HCT116 (cell line): ENCODE measurements at regions not wholly inside any gene's neighbourhood (a gene's known extent, or its start where the extent isn't known, plus 50 kb on each side); places are given as distances from the start of the nearest gene placed in this dataset.

Experiments
- ATAC-seq: fragments of 200-7000 bp; cut with Tn5 transposase; 2 replicates; pipeline ENCODE4 v1.9.1; 2020; ENCODE audit warnings: mild to moderate bottlenecking, moderate library complexity
- BruUV-seq: library from RNA; stranded (reverse); fragments of 400-500 nt; replicated peaks from 2 replicates; lab custom pipeline; 2021; lab: Mats Ljungman, UMichigan
- CTCF ChIA-PET: fragments of 300-600 bp; sonication (Branson Sonifier 250); formaldehyde crosslinking; loops from one replicate; lab custom pipeline; 2021; ENCODE audit warnings: antibody characterized with exemption; lab: Charles Lee
- POLR2A ChIA-PET: fragments of 300-600, 350-600 bp; sonication (Branson Sonifier 250); formaldehyde crosslinking; loops from one replicate; lab custom pipeline; 2021; ENCODE audit warnings: antibody characterized with exemption; lab: Charles Lee
- RAD21 ChIA-PET, 2 experiments: fragments of 300-600 bp; sonication (Branson Sonifier 250); formaldehyde crosslinking; loops; one replicate each; lab custom pipeline; 2023; ENCODE audit warnings: low total read pairs in 2 of 2; ENCODE audit not compliant: uncharacterized antibody in 2 of 2, unreplicated experiment in 2 of 2, low non-redundant PET in 1 of 2; lab: Charles Lee
- DNase-seq: peaks from one replicate; pipeline ENCODE4 v3.0.0-alpha.2; 2010; ENCODE audit warnings: low read depth, low spot score
- H2AFZ ChIP-seq: fragments of 200-600 bp; shearing (Covaris generic), sonication (generic); 2 replicates; pipeline ENCODE4 v1.6.1; 2017; ENCODE audit warnings: low read depth, mixed run types, mixed read lengths, antibody characterized with exemption, low read length; ENCODE audit not compliant: poor library complexity, severe bottlenecking
- H3K27ac ChIP-seq: 2 replicates; pipeline ENCODE4 v1.5.1; 2012; ENCODE audit warnings: low read depth, low read length
- H3K27me3 ChIP-seq: fragments of 200-600 bp; sonication (generic); 2 replicates; pipeline ENCODE4 v1.6.1; 2016; ENCODE audit warnings: mixed run types, low read length, mixed read lengths; ENCODE audit not compliant: insufficient read depth
- H3K36me3 ChIP-seq, 2 experiments: fragments of 200-500 bp in 1 of 2; fragments of 200-600 bp in 1 of 2; sonication (Bioruptor generic) in 1 of 2; sonication (generic) in 1 of 2; 2 replicates each; pipeline versions ENCODE4 v1.5.1 to v1.6.1; 2014 to 2016; ENCODE audit warnings: low read length in 2 of 2, inconsistent platforms in 1 of 2, mixed read lengths in 1 of 2, mixed run types in 1 of 2; ENCODE audit not compliant: insufficient read depth in 2 of 2, control insufficient read depth in 1 of 2
- H3K4me1 ChIP-seq, 2 experiments: fragments of 200-600 bp in 1 of 2; sonication (generic) in 1 of 2; 2 replicates each; pipeline versions ENCODE4 v1.5.1 to v1.6.1; 2012 to 2017; ENCODE audit warnings: low read length in 2 of 2, inconsistent platforms in 1 of 2, mild to moderate bottlenecking in 1 of 2, mixed read lengths in 1 of 2, mixed run types in 1 of 2, moderate library complexity in 1 of 2; ENCODE audit not compliant: insufficient read depth in 2 of 2, control insufficient read depth in 1 of 2
- H3K4me2 ChIP-seq: fragments of 200-600 bp; sonication (generic); 2 replicates; pipeline ENCODE4 v1.6.1; 2017; ENCODE audit warnings: mixed run types, low read length, mixed read lengths
- H3K4me3 ChIP-seq, 2 experiments: fragments of 200-600 bp in 1 of 2; sonication (generic) in 1 of 2; replicated peaks in 1 of 2; 2 replicates each; pipeline ENCODE4 v1.5.1; 2011 to 2016; ENCODE audit warnings: low read length in 2 of 2, control low read depth in 1 of 2, low read depth in 1 of 2, mild to moderate bottlenecking in 1 of 2, mixed read lengths in 1 of 2, mixed run types in 1 of 2
- H3K79me2 ChIP-seq: fragments of 200-600 bp; sonication (generic); 2 replicates; pipeline ENCODE4 v1.6.1; 2017; ENCODE audit warnings: mild to moderate bottlenecking, mixed run types, low read length, moderate library complexity, mixed read lengths; ENCODE audit not compliant: insufficient read depth
- H3K9ac ChIP-seq: fragments of 200-600 bp; sonication (generic); 2 replicates; pipeline ENCODE4 v1.6.1; 2016; ENCODE audit warnings: low read length, mixed read lengths
- H3K9me2 ChIP-seq: fragments of 200-600 bp; sonication (generic), shearing (Covaris generic); 2 replicates; pipeline ENCODE4 v1.6.1; 2017; ENCODE audit warnings: mixed run types, mild to moderate bottlenecking, moderate library complexity; ENCODE audit not compliant: insufficient read depth
- H3K9me3 ChIP-seq, 2 experiments: fragments of 200-500 bp in 1 of 2; fragments of 200-600 bp in 1 of 2; sonication (Bioruptor generic) in 1 of 2; sonication (generic) in 1 of 2; 2 replicates each; pipeline ENCODE4 v1.6.1; 2014 to 2017; ENCODE audit warnings: low read length in 2 of 2, mixed read lengths in 2 of 2, inconsistent platforms in 1 of 2, low read depth in 1 of 2, mild to moderate bottlenecking in 1 of 2, mixed run types in 1 of 2, moderate library complexity in 1 of 2; ENCODE audit not compliant: control insufficient read depth in 1 of 2, insufficient read depth in 1 of 2
- H4K20me1 ChIP-seq: fragments of 200-600 bp; sonication (generic), shearing (Covaris generic); 2 replicates; pipeline ENCODE4 v1.6.1; 2017; ENCODE audit warnings: mixed run types, mild to moderate bottlenecking, moderate library complexity; ENCODE audit not compliant: insufficient read depth
- ATF3 ChIP-seq: IDR thresholded peaks from 2 replicates; pipeline ENCODE4 v1.6.1; 2012
- CBX3 ChIP-seq: IDR thresholded peaks from 2 replicates; pipeline ENCODE4 v1.6.1; 2012; ENCODE audit warnings: low read depth
- EGR1 ChIP-seq: IDR thresholded peaks from 2 replicates; pipeline ENCODE4 v1.6.1; 2012; ENCODE audit warnings: low read depth
- ELF1 ChIP-seq: IDR thresholded peaks from 2 replicates; pipeline ENCODE4 v1.6.1; 2012; ENCODE audit warnings: low read depth, borderline replicate concordance
- EZH2phosphoT487 ChIP-seq: fragments of 200-600 bp; IDR thresholded peaks from 2 replicates; pipeline ENCODE4 v1.6.1; 2018; ENCODE audit warnings: antibody characterized with exemption, borderline replicate concordance
- JUND ChIP-seq: IDR thresholded peaks from 2 replicates; pipeline ENCODE4 v1.6.1; 2012
- MAX ChIP-seq: IDR thresholded peaks from 2 replicates; pipeline ENCODE4 v1.6.1; 2012
- POLR2A ChIP-seq: IDR thresholded peaks from 2 replicates; pipeline ENCODE4 v1.7.0; 2011; ENCODE audit warnings: borderline replicate concordance; ENCODE audit not compliant: insufficient read depth, insufficient read length; ENCODE audit errors: extremely low read depth
- POLR2AphosphoS5 ChIP-seq: IDR thresholded peaks from 2 replicates; pipeline ENCODE4 v1.6.1; 2011; ENCODE audit warnings: mild to moderate bottlenecking, low read depth, low read length, moderate library complexity
- RAD21 ChIP-seq: IDR thresholded peaks from 2 replicates; pipeline ENCODE4 v1.6.1; 2012; ENCODE audit warnings: low read depth, mild to moderate bottlenecking
- REST ChIP-seq: IDR thresholded peaks from 2 replicates; pipeline ENCODE4 v1.6.1; 2012; ENCODE audit warnings: low read depth
- SIN3A ChIP-seq: IDR thresholded peaks from 2 replicates; pipeline ENCODE4 v1.6.1; 2012; ENCODE audit warnings: low read depth
- SP1 ChIP-seq: IDR thresholded peaks from 2 replicates; pipeline ENCODE4 v1.6.1; 2012; ENCODE audit warnings: low read depth
- TCF7L2 ChIP-seq: IDR thresholded peaks from 2 replicates; pipeline ENCODE4 v1.7.0; 2011; ENCODE audit warnings: borderline replicate concordance, inconsistent platforms; ENCODE audit not compliant: insufficient read depth, insufficient read length; ENCODE audit errors: extremely low read depth
- YY1 ChIP-seq: IDR thresholded peaks from 2 replicates; pipeline ENCODE4 v1.6.1; 2011; ENCODE audit warnings: low read length, low read depth, moderate library complexity, mild to moderate bottlenecking; ENCODE audit not compliant: insufficient replicate concordance; ENCODE audit errors: extremely low read depth
- ZBTB33 ChIP-seq: IDR thresholded peaks from 2 replicates; pipeline ENCODE4 v1.6.1; 2011; ENCODE audit warnings: mild to moderate bottlenecking, low read length, moderate library complexity; ENCODE audit not compliant: insufficient replicate concordance; ENCODE audit errors: extremely low read depth
- ZFX ChIP-seq: fragments of 450-650 bp; IDR thresholded peaks from 2 replicates; pipeline ENCODE4 v1.6.1; 2017
- intact Hi-C: fragments of 100-400 bp; cut with micrococcal nuclease; formaldehyde crosslinking; loops from 2 replicates; pipeline ENCODE4 v1.10.0; 2022

- no peaks in the 10 kb centered on the region for H3K79me2 ChIP-seq
- no peaks in the 10 kb centered on the region for H4K20me1 ChIP-seq
- POLR2A ChIA-PET, result no interaction called here
- no peaks in the 10 kb centered on the region for H3K27me3 ChIP-seq
- DNase-seq (no peak), ATAC-seq (no peak)
- no peak overlapping the region for H3K27ac ChIP-seq
- no TSS peak for BruUV-seq
- no peak overlapping the region for H3K4me2 ChIP-seq
- TF ChIP-seq EGR1, result no peak
- no peaks in the 10 kb centered on the region for H3K9me3 ChIP-seq
- intact Hi-C loops, result no loop called here
- no peaks in the 10 kb centered on the region for H3K4me1 ChIP-seq
- H3K4me3 ChIP-seq, result no peak overlapping the region
- CTCF ChIA-PET, result no interaction called here
- H2AFZ ChIP-seq, result no peak overlapping the region
- no peaks in the 10 kb centered on the region for H3K9me2 ChIP-seq
- H3K9ac ChIP-seq, result no peak overlapping the region
- RAD21 ChIA-PET, result no interaction called here
- no peaks in the 10 kb centered on the region for H3K36me3 ChIP-seq
Measured at GRCh38 chr2:212609479-212609878, 70.9 kb upstream of the ERBB4 start.

- no peak for DNase-seq
- Histone ChIP-seq H3K27me3 (no peaks in the 10 kb centered on the region), H4K20me1 (no peaks in the 10 kb centered on the region), H3K4me2 (no peak overlapping the region), H3K9me3 (no peaks in the 10 kb centered on the region), H3K4me1 (no peaks in the 10 kb centered on the region), H3K36me3 (no peaks in the 10 kb centered on the region), H3K79me2 (no peaks in the 10 kb centered on the region), H3K9me2 (no peaks in the 10 kb centered on the region), H3K4me3 (no peak overlapping the region), H2AFZ (no peak overlapping the region), H3K27ac (no peak overlapping the region), H3K9ac (no peak overlapping the region)
- no peak for ATAC-seq
- ChIA-PET RAD21 (no interaction called here), POLR2A (no interaction called here), CTCF (no interaction called here)
- TF ChIP-seq YY1, result no peak
- no peak for TF ChIP-seq ATF3
- no peak for TF ChIP-seq REST
- TF ChIP-seq CBX3, result no peak
- TF ChIP-seq ELF1, result no peak
- no peak for TF ChIP-seq POLR2AphosphoS5
- no peak for TF ChIP-seq MAX
- no peak for TF ChIP-seq EZH2phosphoT487
- no peak for TF ChIP-seq TCF7L2
- no peak for TF ChIP-seq POLR2A
- no peak for TF ChIP-seq ZBTB33
- no peak for TF ChIP-seq JUND
- TF ChIP-seq ZFX, result no peak
- no peak for TF ChIP-seq SIN3A
- no peak for TF ChIP-seq SP1
- TF ChIP-seq RAD21, result no peak
- intact Hi-C loops, result no loop called here
- no TSS peak for BruUV-seq
Measured at GRCh38 chr2:212607080-212607479, 68.5 kb upstream of the ERBB4 start.
